Sciatic nerve (tissue), 2 donors: ENCODE measurements at regions not wholly inside any gene's neighbourhood (a gene's known extent, or its start where the extent isn't known, plus 50 kb on each side); places are given as distances from the start of the nearest gene placed in this dataset.

Experiments
- ATAC-seq: fragments of 200-7000 bp; cut with Tn5 transposase; one replicate; pipeline ENCODE4 v1.9.1; 2020; ENCODE audit warnings: mild to moderate bottlenecking, moderate library complexity
- DNase-seq: peaks from one replicate; pipeline ENCODE4 v3.0.0-alpha.2; 2020; ENCODE audit warnings: low spot score
- intact Hi-C: fragments of 100-400 bp; cut with DNase I; formaldehyde crosslinking; loops from one replicate; pipeline ENCODE4 v1.14.2; 2022
- donor health status: DM: no; HTN: no; CAD: no.
- donor health status: DM: no; HTN: no; CAD: no.

DNA sequence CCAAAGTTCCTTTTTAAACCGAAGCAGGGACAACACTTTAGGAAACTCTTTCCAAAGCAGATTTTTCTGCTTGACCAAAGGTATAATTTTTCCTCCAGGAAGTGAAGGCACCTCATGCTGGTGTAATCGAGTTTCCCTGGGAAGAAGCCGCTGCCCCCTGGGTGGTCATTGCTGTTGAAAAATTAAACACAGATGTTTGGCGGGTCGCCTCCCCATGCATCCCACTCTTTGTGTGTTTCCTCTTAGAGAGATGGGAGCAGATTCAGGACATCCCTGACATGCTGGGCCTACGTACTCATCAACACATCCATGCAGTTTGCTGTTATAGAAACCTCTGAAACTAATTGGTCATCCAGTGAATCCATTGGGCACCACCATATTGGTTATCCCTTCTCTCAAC lies 179.2 kb upstream of the HCCS start:
- no peak for ATAC-seq
- no peak for DNase-seq
- intact Hi-C loops = no loop called here

GRCh38 chrX:10932842-10933440 lies 178.2 kb upstream of the HCCS start:
- intact Hi-C loops = no loop called here
- ATAC-seq = no peak

DNA sequence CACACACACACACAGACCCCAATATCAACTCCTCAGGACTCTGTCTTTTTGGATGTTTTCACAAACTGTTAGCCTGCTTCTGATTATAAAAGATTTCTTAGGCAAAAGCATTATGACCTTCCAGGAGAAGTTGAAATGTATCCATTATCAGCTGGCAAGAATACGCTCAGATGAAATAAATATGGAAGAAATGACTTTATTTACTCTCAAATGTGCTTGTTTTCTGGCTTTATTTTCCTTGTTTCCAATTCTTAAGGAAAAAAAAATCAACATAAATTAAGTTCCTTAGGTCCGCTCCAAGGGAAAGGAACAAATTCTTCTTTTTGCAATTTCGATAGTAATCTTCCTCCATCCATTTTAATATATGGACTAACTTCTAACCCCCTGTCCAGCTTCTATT lies 175.6 kb upstream of the HCCS start:
- ATAC-seq (no peak), DNase-seq (no peak)
- intact Hi-C loops = no loop called here

More at GRCh38 chrX:10932842-10933440, 178.2 kb upstream of the HCCS start:
- no peak for DNase-seq

DNA sequence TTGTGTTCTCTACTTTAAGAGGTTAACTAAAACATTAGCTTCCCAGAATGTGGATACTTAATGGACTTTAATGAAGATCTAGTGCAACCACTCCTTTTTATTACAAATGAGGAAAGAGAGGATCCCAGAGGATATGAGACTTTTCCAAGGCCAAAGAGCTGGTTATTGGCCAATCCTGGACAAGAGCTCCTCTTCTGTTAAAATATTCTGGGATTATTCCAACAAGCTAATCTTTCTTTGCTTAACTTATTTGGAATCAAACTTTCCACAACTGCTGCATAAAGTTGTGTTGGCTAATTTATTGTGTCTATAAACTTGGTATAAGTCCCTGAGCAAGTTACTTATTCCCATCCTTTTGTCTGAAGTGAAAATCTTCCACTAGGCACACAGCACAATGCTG lies 174.2 kb upstream of the HCCS start:
- no peak for DNase-seq
- peak; percentile 45 for ATAC-seq
- intact Hi-C loops = no loop called here

DNA sequence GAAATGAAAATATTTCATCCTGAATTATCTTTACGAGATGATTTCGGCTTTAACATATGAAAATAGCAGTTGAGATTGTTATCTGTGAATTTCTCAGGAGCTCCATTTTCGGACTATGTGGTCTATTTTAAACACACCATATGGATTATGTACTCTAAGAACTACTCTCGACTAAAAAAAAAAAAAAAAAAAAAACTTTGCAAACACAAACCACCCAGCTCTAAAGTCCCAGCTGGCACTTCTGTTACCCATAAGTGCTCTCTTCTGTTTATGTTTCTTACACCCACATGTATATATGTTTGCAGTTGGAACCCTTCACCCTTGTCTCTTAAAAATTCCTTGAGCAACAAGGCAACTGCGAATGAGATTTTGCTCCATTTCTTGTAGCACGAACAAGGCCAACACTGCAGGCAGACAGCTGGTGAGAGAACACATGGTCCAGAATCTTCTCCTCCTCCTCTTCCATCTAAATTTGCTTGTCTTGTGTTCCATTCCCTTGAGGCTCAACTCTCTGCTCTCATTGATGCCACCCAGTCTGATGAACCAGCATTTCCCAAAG lies 172.7 kb upstream of the HCCS start:
- DNase-seq = no peak

DNA sequence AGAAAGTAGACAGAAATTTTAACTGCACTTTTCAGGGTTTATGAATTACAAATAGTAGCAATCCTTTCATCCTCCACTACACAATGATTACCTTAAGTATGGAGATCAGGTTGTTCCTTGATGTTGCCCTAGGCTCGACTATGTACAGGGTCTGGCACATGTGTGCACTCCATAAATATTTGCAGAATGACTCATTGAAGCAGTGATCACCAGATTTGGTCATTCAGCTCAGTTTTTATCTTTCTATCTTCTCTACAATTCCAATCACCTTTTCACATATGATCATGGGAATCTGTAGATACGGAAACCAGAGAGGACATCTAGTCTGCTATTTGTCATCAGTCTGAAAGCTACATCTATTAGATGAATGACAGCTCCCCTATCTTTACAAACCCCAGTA lies 171.7 kb upstream of the HCCS start:
- intact Hi-C loops = no loop called here
- ATAC-seq = no peak
- no peak for DNase-seq

More for the DNA sequence above, 172.7 kb upstream of the HCCS start:
- ATAC-seq = no peak
- intact Hi-C loops = no loop called here

GRCh38 chrX:10944136-10944885 lies 166.8 kb upstream of the HCCS start:
- no peak for ATAC-seq
- DNase-seq = no peak
- intact Hi-C loops = no loop called here

DNA sequence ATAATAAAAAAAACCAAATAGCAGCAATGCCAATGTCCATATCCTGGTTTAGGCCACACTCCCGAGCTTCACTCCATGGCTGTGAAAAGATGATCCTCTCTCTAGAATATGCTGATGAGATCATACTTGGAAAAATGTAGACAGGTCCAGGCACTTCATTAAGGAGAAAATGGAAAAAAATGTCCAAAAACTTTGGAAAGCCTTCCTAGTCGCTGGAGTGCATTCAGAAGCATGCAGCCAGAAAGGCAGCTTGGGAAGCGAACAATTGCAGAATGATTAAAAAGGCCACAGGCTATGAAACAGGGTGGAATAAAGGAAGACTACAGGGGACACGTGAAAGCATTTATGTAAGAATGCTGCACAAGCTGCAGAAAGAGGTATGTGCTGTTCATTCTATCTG lies 165.6 kb upstream of the HCCS start:
- ATAC-seq = peak; percentile 77
- no peak for DNase-seq
- intact Hi-C loops = no loop called here

DNA sequence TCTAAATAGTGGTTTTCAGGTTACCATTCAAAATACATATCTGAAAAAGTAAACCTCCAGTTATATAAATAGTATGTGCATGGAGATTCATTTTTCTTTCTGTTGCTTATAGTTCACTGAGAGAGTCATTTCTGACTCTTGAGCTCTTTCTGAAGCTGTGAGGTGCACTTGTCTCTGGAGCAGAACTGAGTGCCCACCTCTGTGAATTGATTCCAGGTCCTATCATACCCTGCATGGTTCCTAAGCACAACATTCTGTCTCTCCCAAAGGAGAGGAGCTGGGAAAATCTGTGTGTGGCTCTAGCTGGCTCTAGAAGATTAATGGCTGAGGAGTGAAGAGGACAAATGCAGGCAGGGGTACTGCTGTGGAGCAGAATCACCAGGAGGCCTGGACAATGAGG lies 161.6 kb upstream of the HCCS start:
- ATAC-seq = no peak
- DNase-seq = no peak
- intact Hi-C loops = no loop called here

DNA sequence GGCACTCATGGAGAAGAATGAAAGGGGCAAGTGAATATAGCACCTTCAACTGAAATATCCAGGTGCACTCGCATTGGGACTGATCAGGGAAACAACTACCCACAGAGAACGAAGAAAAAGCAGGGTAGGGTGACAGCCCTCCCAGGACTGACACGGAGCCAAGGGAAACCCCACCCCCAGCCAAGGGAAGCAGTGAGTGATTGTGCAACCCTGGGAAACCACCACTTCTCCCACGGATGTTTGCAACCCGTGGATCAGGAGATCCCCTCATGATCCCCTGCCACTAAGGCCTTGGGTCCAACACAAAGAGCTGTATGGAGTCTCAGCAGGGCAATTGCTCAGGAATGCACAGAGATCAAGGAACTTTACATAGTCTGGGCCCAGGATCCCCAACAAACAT lies 158.5 kb upstream of the HCCS start:
- ATAC-seq (peak; percentile 44), DNase-seq (no peak)
- intact Hi-C loops = no loop called here

- ATAC-seq (no peak), DNase-seq (no peak)
- intact Hi-C loops = no loop called here
Measured at GRCh38 chrX:10965174-10965798, 145.8 kb upstream of the HCCS start.

DNA sequence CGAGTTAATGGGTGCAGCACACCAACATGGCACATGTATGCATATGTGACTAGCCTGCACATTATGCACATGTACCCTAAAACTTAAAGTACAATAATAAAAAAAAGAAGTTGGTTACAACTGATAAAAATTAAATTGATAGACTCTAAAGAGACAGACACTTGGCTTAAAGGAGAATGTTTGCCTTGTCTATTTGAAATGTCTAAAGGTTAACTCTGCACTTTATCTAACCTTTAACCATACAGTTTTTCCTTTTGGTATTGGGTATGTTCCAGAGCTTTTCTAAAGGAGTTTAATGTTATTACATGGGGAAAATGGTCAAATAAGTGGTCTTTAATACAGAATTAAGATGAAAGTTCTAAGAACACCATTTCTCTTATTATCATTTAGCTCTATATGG lies 145.1 kb upstream of the HCCS start:
- DNase-seq (no peak), ATAC-seq (no peak)
- intact Hi-C loops = no loop called here

DNA sequence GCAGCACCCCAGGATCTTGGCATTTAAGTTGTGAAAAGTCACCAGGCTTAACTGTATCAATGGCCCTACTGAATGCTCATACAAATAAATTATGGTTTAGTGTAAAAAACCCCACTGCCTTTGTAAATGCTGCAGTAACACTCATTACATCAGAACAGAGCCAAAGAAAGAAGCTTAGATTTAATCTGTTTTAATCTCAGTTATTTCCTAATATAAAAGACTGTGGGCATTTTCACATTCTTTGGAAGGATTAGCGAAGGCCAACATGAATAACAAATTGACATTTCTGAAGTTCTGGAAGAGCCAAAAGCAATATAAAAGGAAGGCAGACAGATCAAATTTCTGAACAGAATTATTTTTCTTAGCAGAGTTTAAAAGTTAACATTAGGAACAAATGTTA lies 140.0 kb upstream of the HCCS start:
- no peak for ATAC-seq
- no peak for DNase-seq
- intact Hi-C loops = no loop called here

GRCh38 chrX:10971759-10972158 lies 139.4 kb upstream of the HCCS start:
- no peak for ATAC-seq
- intact Hi-C loops = no loop called here
- DNase-seq = no peak

DNA sequence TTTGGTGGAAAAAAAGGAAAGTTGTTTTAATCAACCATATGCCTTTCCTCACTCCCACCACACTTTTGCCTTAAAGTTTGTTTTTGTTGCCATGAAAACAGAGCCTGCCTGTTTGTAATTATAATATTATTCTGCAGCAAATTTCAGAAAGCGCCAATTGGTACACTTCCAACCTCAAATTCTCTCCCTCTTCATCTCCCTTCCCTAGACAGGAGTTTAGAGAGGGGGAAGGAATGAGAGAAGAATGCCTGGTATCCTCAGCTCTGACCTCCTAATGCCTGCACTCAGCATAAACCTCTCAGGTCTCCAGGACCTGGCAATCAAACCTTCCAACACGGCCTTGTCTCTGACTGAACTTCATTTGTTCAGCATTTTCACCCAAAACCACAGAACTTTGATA lies 138.4 kb upstream of the HCCS start:
- intact Hi-C loops = no loop called here
- DNase-seq = no peak

GRCh38 chrX:10974920-10975319 lies 136.2 kb upstream of the HCCS start:
- DNase-seq = no peak
- ATAC-seq = no peak
- intact Hi-C loops = no loop called here

More for the DNA sequence above, 138.4 kb upstream of the HCCS start:
- no peak for ATAC-seq

GRCh38 chrX:10979956-10980355 lies 131.2 kb upstream of the HCCS start:
- intact Hi-C loops = no loop called here

DNA sequence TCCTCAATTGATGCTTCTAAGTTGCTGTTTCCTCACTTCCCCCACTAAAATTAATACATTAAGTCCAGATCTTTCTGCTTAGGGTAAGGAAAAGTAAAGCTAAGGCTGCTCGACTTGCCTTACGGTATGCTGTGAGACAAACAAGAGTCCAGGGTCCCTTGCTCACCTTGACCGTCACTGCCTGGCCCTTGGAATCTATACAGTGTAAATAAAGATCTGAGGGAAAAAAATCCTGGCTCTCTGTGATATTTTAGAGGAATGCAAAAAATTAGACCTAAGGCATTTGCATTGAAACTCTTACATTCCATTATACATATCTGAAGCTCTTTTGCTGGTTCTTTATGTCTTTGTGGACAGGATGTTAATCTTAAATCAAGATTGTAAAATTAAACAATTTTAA lies 129.6 kb upstream of the HCCS start:
- ATAC-seq = no peak
- intact Hi-C loops = no loop called here

More at GRCh38 chrX:10979956-10980355, 131.2 kb upstream of the HCCS start:
- ATAC-seq (no peak), DNase-seq (no peak)

DNA sequence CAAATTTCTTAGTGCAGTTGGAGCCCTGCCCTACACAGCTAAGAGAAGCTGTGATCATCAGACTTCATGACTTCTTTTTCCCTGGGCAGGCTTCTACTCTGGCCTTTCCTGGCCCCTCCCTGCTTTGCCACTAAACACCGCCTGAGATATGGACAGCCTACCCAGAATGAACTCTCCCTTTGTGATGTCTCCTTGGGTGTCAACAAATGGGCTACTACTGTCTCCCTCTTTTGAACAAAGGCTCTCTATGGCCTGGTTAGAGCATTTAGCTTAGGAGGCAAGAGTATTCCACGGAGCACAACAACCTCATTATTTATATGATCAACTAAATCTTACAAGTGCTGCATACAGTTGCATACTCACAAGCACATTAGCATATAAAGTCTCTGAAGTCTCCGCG lies 127.6 kb upstream of the HCCS start:
- ATAC-seq (no peak), DNase-seq (no peak)
- intact Hi-C loops = no loop called here

More for the DNA sequence above, 129.6 kb upstream of the HCCS start:
- DNase-seq = no peak

- intact Hi-C loops = no loop called here
- ATAC-seq (no peak), DNase-seq (no peak)
Measured at GRCh38 chrX:10984213-10984612, 126.9 kb upstream of the HCCS start.
